A673 (cell line): ENCODE measurements at regions not wholly inside any gene's neighbourhood (a gene's known extent, or its start where the extent isn't known, plus 50 kb on each side); places are given as distances from the start of the nearest gene placed in this dataset.

ENCODE experiments used
- BruUV-seq: library from RNA; stranded (reverse); fragments of 400-500 nt; replicated peaks from 2 replicates; lab custom pipeline; 2021; lab: Mats Ljungman, UMichigan
- CTCF ChIA-PET: fragments of 300-600 bp; sonication (Branson Sonifier 250); formaldehyde crosslinking; loops from one replicate; lab custom pipeline; 2022; ENCODE audit warnings: antibody characterized with exemption; lab: Charles Lee
- POLR2A ChIA-PET: fragments of 300-600 bp; sonication (Branson Sonifier 250); formaldehyde crosslinking; loops from one replicate; lab custom pipeline; 2022; ENCODE audit warnings: antibody characterized with exemption; ENCODE audit not compliant: low non-redundant PET; lab: Charles Lee
- DNase-seq: peaks from one replicate; pipeline ENCODE4 v3.0.0-alpha.2; 2015; ENCODE audit warnings: low spot score
- H3K27ac ChIP-seq: fragments of 200-600 bp; sonication (generic); 2 replicates; pipeline ENCODE4 v1.5.1; 2016; ENCODE audit warnings: mixed run types, low read depth, mild to moderate bottlenecking, mixed read lengths, antibody characterized with exemption, low read length; ENCODE audit not compliant: poor library complexity, severe bottlenecking
- H3K27me3 ChIP-seq: fragments of 200-600 bp; sonication (generic); replicated peaks from 2 replicates; pipeline ENCODE4 v1.6.1; 2017; ENCODE audit warnings: mixed run types, low read depth, mild to moderate bottlenecking, mixed read lengths, antibody characterized with exemption, low read length; ENCODE audit not compliant: insufficient read depth, poor library complexity
- H3K36me3 ChIP-seq: fragments of 200-600 bp; sonication (generic); 2 replicates; pipeline ENCODE4 v1.6.1; 2016; ENCODE audit warnings: mixed run types, mild to moderate bottlenecking, mixed read lengths, antibody characterized with exemption, low read length; ENCODE audit not compliant: insufficient read depth, poor library complexity, severe bottlenecking
- H3K4me1 ChIP-seq: fragments of 200-600 bp; sonication (generic); 2 replicates; pipeline ENCODE4 v1.6.1; 2017; ENCODE audit warnings: mixed run types, mild to moderate bottlenecking, mixed read lengths, antibody characterized with exemption, low read length; ENCODE audit not compliant: insufficient read depth, poor library complexity, severe bottlenecking
- H3K4me3 ChIP-seq: fragments of 200-600 bp; sonication (generic); 2 replicates; pipeline ENCODE4 v1.5.1; 2016; ENCODE audit warnings: low read depth, mixed run types, mild to moderate bottlenecking, mixed read lengths, low read length; ENCODE audit not compliant: poor library complexity, severe bottlenecking
- H3K9me3 ChIP-seq: fragments of 200-600 bp; sonication (generic); 2 replicates; pipeline ENCODE4 v1.6.1; 2016; ENCODE audit warnings: mixed run types, low read depth, mild to moderate bottlenecking, mixed read lengths, antibody characterized with exemption, low read length; ENCODE audit not compliant: poor library complexity, severe bottlenecking
- CTCF ChIP-seq: fragments of 300-800, 200-600 bp; sonication (generic); conservative IDR thresholded peaks from 2 replicates; pipeline ENCODE4 v1.5.1; 2017; ENCODE audit warnings: low read depth, mild to moderate bottlenecking, antibody characterized with exemption, low read length, moderate library complexity, mixed read lengths
- EZH2 ChIP-seq: fragments of 200-600 bp; sonication (generic); IDR thresholded peaks from 2 replicates; pipeline ENCODE4 v1.6.1; 2017; ENCODE audit warnings: borderline replicate concordance, low read depth, mild to moderate bottlenecking, mixed read lengths, antibody characterized with exemption, low read length; ENCODE audit not compliant: poor library complexity, severe bottlenecking
- intact Hi-C: fragments of 100-400 bp; cut with micrococcal nuclease; formaldehyde crosslinking; loops from one replicate; pipeline ENCODE4 v1.10.0; 2022; ENCODE audit not compliant: unreplicated experiment

- Histone ChIP-seq H3K9me3 (no peaks in the 10 kb centered on the region), H3K36me3 (no peaks in the 10 kb centered on the region), H3K4me3 (no peak overlapping the region), H3K27ac (no peak overlapping the region), H3K27me3 (no peaks in the 10 kb centered on the region), H3K4me1 (no peaks in the 10 kb centered on the region)
- no TSS peak for BruUV-seq
- DNase-seq = no peak
- TF ChIP-seq CTCF (no peak), EZH2 (no peak)
- intact Hi-C loops = no loop called here
- CTCF ChIA-PET = no interaction called here
- POLR2A ChIA-PET = no interaction called here
These were observed 152.6 kb upstream of the LHX1 start for GRCh38 chr17:36784633-36785032.

GRCh38 chr17:36786867-36787266, 150.4 kb upstream of the LHX1 start:
- no TSS peak for BruUV-seq
- Histone ChIP-seq H3K27me3 (peaks cover 9% of the 10 kb centered on the region), H3K9me3 (no peaks in the 10 kb centered on the region), H3K4me1 (no peaks in the 10 kb centered on the region), H3K27ac (no peak overlapping the region), H3K36me3 (no peaks in the 10 kb centered on the region), H3K4me3 (no peak overlapping the region)
- CTCF ChIA-PET = no interaction called here
- POLR2A ChIA-PET = no interaction called here
- intact Hi-C loops = no loop called here
- TF ChIP-seq EZH2 (no peak), CTCF (no peak)
- DNase-seq = no peak

DNA sequence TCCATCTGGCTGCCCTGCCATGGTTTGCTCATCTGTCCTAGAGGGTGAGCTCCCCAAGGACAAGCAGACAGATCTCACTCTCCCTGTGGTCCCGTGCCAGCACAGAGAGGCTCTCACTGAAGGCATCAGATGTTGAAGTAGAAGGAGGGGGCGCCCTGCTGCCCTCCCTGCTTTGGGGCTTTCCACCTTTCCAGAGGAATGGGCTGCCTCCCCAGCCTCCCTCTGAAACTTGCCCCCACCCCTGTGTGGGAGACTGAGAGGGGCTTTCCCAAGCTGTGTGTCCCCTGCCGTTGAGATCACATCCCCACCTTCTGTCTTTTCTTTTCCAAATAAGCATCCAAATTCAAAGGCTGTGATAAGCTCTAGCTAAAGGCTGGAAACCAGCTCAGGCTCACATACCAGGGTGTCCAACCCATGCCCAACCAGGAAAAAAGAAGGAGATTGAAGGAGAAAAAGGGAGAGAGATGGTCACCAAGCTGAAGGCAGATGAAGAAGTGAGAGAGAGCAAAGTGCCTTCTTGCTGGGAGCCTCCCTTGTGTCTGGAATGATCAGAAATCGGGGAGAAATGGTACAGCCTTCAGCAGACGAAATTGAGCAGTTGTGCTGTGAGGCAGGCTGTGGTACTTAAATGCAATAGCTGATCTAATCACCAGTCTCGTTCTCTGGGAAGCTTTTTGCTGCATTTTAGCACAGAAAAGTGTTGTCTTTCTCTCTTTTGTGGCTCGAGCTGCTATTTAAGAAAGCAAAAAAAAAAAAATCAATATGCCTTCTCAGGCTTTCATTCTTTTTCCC, 145.9 kb upstream of the LHX1 start:
- intact Hi-C loops = no loop called here
- BruUV-seq = no TSS peak
- no peak overlapping the region for H3K27ac ChIP-seq
- CTCF ChIA-PET = no interaction called here
- no peaks in the 10 kb centered on the region for H3K36me3 ChIP-seq
- H3K4me1 ChIP-seq = no peaks in the 10 kb centered on the region
- H3K4me3 ChIP-seq = no peak overlapping the region
- no peak for TF ChIP-seq EZH2
- no peak for TF ChIP-seq CTCF
- H3K27me3 ChIP-seq = peaks cover 9% of the 10 kb centered on the region
- H3K9me3 ChIP-seq = no peaks in the 10 kb centered on the region
- POLR2A ChIA-PET = no interaction called here
- DNase-seq = no peak
